GM18499 (cell line): ENCODE measurements at regions not wholly inside any gene's neighbourhood (a gene's known extent, or its start where the extent isn't known, plus 50 kb on each side); places are given as distances from the start of the nearest gene placed in this dataset.

Experiments used
- ATAC-seq: cut with Tn5 transposase; IDR thresholded peaks from one replicate; pipeline ENCODE4 v1.9.1; 2021; ENCODE audit warnings: moderate number of reproducible peaks; ENCODE audit not compliant: insufficient read depth, unreplicated experiment

- no peak for ATAC-seq
Observed at GRCh38 chr6:146885708-146886457, 287.1 kb downstream of the ADGB start.

GRCh38 chr6:146886587-146887446, 288.0 kb downstream of the ADGB start:
- no peak for ATAC-seq

GRCh38 chr6:146887447-146888077, 288.8 kb downstream of the ADGB start:
- no peak for ATAC-seq

- no peak for ATAC-seq
Observed at GRCh38 chr6:146889303-146889702, 290.5 kb downstream of the ADGB start.

- no peak for ATAC-seq
Observed at GRCh38 chr6:146890172-146890571, 291.4 kb downstream of the ADGB start.

- no peak for ATAC-seq
Observed at GRCh38 chr6:146890644-146891434, 292.1 kb downstream of the ADGB start.

- ATAC-seq: no peak
Observed at GRCh38 chr6:146891615-146892265, 293.0 kb downstream of the ADGB start.

- ATAC-seq: no peak
Observed at GRCh38 chr6:146892283-146892612, 293.5 kb downstream of the ADGB start.

GRCh38 chr6:146892613-146893401, 294.0 kb downstream of the ADGB start:
- ATAC-seq: no peak

GRCh38 chr6:146893690-146894089, 294.9 kb downstream of the ADGB start:
- no peak for ATAC-seq

GRCh38 chr6:146894624-146895023, 295.9 kb downstream of the ADGB start:
- no peak for ATAC-seq

- no peak for ATAC-seq
Observed at GRCh38 chr6:146895101-146895771, 296.5 kb downstream of the ADGB start.

- no peak for ATAC-seq
Observed at GRCh38 chr6:146895772-146896061, 296.9 kb downstream of the ADGB start.

- no peak for ATAC-seq
Observed at GRCh38 chr6:146896062-146896813, 297.5 kb downstream of the ADGB start.

- ATAC-seq: no peak
Observed at GRCh38 chr6:146896960-146897701, 298.4 kb downstream of the ADGB start.

GRCh38 chr6:146898069-146898887, 299.5 kb downstream of the ADGB start:
- no peak for ATAC-seq

- ATAC-seq: no peak
Observed at GRCh38 chr6:146898888-146899227, 300.1 kb downstream of the ADGB start.
